Panc1 (cell line): ENCODE measurements at regions not wholly inside any gene's neighbourhood (a gene's known extent, or its start where the extent isn't known, plus 50 kb on each side); places are given as distances from the start of the nearest gene placed in this dataset.

Experiments
- CTCF ChIP-seq: fragments of 450-650 bp; IDR thresholded peaks from 2 replicates; pipeline ENCODE4 v1.5.1; 2017; ENCODE audit warnings: mild to moderate bottlenecking
- REST ChIP-seq, 2 experiments: IDR thresholded peaks; 2 replicates each; pipeline ENCODE4 v1.6.1; 2011 to 2012; ENCODE audit warnings: low read depth in 2 of 2, control low read depth in 1 of 2, low read length in 1 of 2, mild to moderate bottlenecking in 1 of 2, moderate library complexity in 1 of 2; ENCODE audit not compliant: insufficient read depth in 1 of 2

- TF ChIP-seq CTCF: no peak
- no peak for TF ChIP-seq REST (IDR thresholded peaks at IDR 0.05; ENCODE audit: insufficient read depth in 1 of 2, low read depth in 2 of 2, low read length in 1 of 2)
These were observed 168.5 kb upstream of the ZNF804B start for GRCh38 chr7:88590963-88591362.
